Mesendoderm (in vitro differentiated cells): ENCODE measurements at regions not wholly inside any gene's neighbourhood (a gene's known extent, or its start where the extent isn't known, plus 50 kb on each side); places are given as distances from the start of the nearest gene placed in this dataset.

Source experiments
- DNase-seq: peaks from one replicate; pipeline ENCODE4 v3.0.0; 2013
- H2AK5ac ChIP-seq: 2 replicates; pipeline ENCODE4 v1.6.1; 2013; ENCODE audit warnings: low read length, inconsistent platforms
- H2BK120ac ChIP-seq: 2 replicates; pipeline ENCODE4 v1.6.1; 2013; ENCODE audit warnings: low read depth, mild to moderate bottlenecking, low read length, moderate library complexity, mixed read lengths
- H2BK15ac ChIP-seq: replicated peaks from 2 replicates; pipeline ENCODE4 v1.6.1; 2013; ENCODE audit warnings: low read depth, mild to moderate bottlenecking, moderate library complexity
- H2BK5ac ChIP-seq: 2 replicates; pipeline ENCODE4 v1.6.1; 2013; ENCODE audit warnings: low read length, inconsistent platforms
- H3K18ac ChIP-seq: 2 replicates; pipeline ENCODE4 v1.6.1; 2013; ENCODE audit warnings: mild to moderate bottlenecking, low read length, mixed read lengths
- H3K23ac ChIP-seq: one replicate; pipeline ENCODE4 v1.6.1; 2013; ENCODE audit warnings: low read length
- H3K27ac ChIP-seq: 2 replicates; pipeline ENCODE4 v1.5.1; 2013; ENCODE audit warnings: low read depth, mild to moderate bottlenecking, inconsistent platforms, low read length, moderate library complexity
- H3K27me3 ChIP-seq: 2 replicates; pipeline ENCODE4 v1.6.1; 2013; ENCODE audit warnings: low read length, control low read depth, mild to moderate bottlenecking, inconsistent platforms; ENCODE audit not compliant: insufficient read depth, poor library complexity
- H3K36me3 ChIP-seq: 2 replicates; pipeline ENCODE4 v1.6.1; 2013; ENCODE audit warnings: low read length, inconsistent platforms; ENCODE audit not compliant: control insufficient read depth, insufficient read depth
- H3K4ac ChIP-seq: one replicate; pipeline ENCODE4 v1.6.1; 2013; ENCODE audit warnings: low read depth, mild to moderate bottlenecking, low read length, moderate library complexity
- H3K4me1 ChIP-seq: 2 replicates; pipeline ENCODE4 v1.6.1; 2013; ENCODE audit warnings: low read depth, low read length, inconsistent platforms; ENCODE audit not compliant: control insufficient read depth
- H3K4me2 ChIP-seq: 2 replicates; pipeline ENCODE4 v1.6.1; 2013; ENCODE audit warnings: low read length
- H3K4me3 ChIP-seq: 2 replicates; pipeline ENCODE4 v1.5.1; 2013; ENCODE audit warnings: mild to moderate bottlenecking, low read length
- H3K56ac ChIP-seq: one replicate; pipeline ENCODE4 v1.6.1; 2013; ENCODE audit warnings: low read length
- H3K79me1 ChIP-seq: 2 replicates; pipeline ENCODE4 v1.6.1; 2013; ENCODE audit warnings: low read length, inconsistent platforms
- H3K79me2 ChIP-seq: 2 replicates; pipeline ENCODE4 v1.6.1; 2013; ENCODE audit warnings: mild to moderate bottlenecking, low read length; ENCODE audit not compliant: control insufficient read depth, insufficient read depth
- H3K9ac ChIP-seq: 2 replicates; pipeline ENCODE4 v1.6.1; 2013; ENCODE audit warnings: low read length, inconsistent platforms
- H4K5ac ChIP-seq: one replicate; pipeline ENCODE4 v1.6.1; 2013; ENCODE audit warnings: low read length
- H4K8ac ChIP-seq: one replicate; pipeline ENCODE4 v1.6.1; 2013; ENCODE audit warnings: low read depth, mild to moderate bottlenecking, control low read depth, low read length, moderate library complexity
- WGBS: extraction: QIAGEN DNeasy Blood & Tissue Kit; methylation state at CpG from one replicate; pipeline ENCODE4 v1.1.7; 2013; ENCODE audit warnings: low lambda C conversion rate, missing lambda C conversion rate; ENCODE audit not compliant: insufficient coverage; ENCODE audit errors: extremely low coverage; 5-methylcytosine and 5-hydroxymethylcytosine counted together

GRCh38 chr2:225742487-225742886 is 343.0 kb downstream of the NYAP2 start:
- Histone ChIP-seq H3K56ac (no peak overlapping the region), H3K4me1 (no peaks in the 10 kb centered on the region), H3K79me2 (no peaks in the 10 kb centered on the region), H2BK5ac (no peak overlapping the region), H3K36me3 (no peaks in the 10 kb centered on the region), H4K8ac (no peak overlapping the region), H3K4me3 (no peak overlapping the region), H3K4me2 (no peak overlapping the region), H4K5ac (no peak overlapping the region), H3K27me3 (no peaks in the 10 kb centered on the region), H2BK15ac (no peak overlapping the region), H3K79me1 (no peaks in the 10 kb centered on the region), H2BK120ac (no peak overlapping the region), H2AK5ac (no peak overlapping the region), H3K27ac (no peak overlapping the region), H3K4ac (no peak overlapping the region), H3K9ac (no peak overlapping the region), H3K23ac (no peak overlapping the region), H3K18ac (no peak overlapping the region)
- WGBS, result no CpG with 5 or more reads among the region's 2 CpGs
- DNase-seq, result no peak

DNA sequence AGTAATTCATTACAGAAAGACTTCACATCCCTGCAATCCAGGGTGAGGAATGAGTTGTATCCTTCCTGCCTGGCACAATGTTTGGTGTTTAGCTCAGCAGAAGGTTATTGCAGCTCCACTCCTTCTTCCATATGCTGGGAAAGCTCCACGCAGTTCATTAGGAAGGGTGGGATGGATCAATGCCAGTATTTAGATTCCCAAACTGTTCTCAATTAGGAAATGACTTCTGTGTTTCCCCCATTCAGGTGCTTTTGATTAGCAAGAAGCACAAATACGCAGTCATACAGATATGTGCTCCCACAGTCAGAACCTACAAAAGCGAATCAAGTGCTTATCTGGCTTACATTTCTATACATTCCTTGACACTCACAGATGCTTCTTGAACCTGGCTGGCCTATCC is 340.6 kb downstream of the NYAP2 start:
- Histone ChIP-seq H3K27me3 (no peaks in the 10 kb centered on the region), H3K36me3 (no peaks in the 10 kb centered on the region), H3K4ac (no peak overlapping the region), H3K79me2 (no peaks in the 10 kb centered on the region), H3K4me2 (no peak overlapping the region), H4K5ac (no peak overlapping the region), H3K9ac (no peak overlapping the region), H2BK15ac (no peak overlapping the region), H3K79me1 (no peaks in the 10 kb centered on the region), H3K4me1 (no peaks in the 10 kb centered on the region), H4K8ac (no peak overlapping the region), H3K56ac (no peak overlapping the region), H3K23ac (no peak overlapping the region), H2AK5ac (no peak overlapping the region), H3K18ac (no peak overlapping the region), H2BK5ac (no peak overlapping the region), H3K4me3 (no peak overlapping the region), H2BK120ac (no peak overlapping the region), H3K27ac (no peak overlapping the region)
- no peak for DNase-seq
- no CpG with 5 or more reads among the region's 3 CpGs for WGBS

GRCh38 chr2:225739328-225739727 is 339.8 kb downstream of the NYAP2 start:
- H3K79me2 ChIP-seq, result no peaks in the 10 kb centered on the region
- H4K8ac ChIP-seq, result no peak overlapping the region
- no peak overlapping the region for H3K9ac ChIP-seq
- no peak overlapping the region for H3K4me2 ChIP-seq
- H3K4ac ChIP-seq, result no peak overlapping the region
- H2BK5ac ChIP-seq, result no peak overlapping the region
- no peak overlapping the region for H3K18ac ChIP-seq
- no peak overlapping the region for H2BK120ac ChIP-seq
- no peak for DNase-seq
- H3K27me3 ChIP-seq, result no peaks in the 10 kb centered on the region
- no peak overlapping the region for H3K23ac ChIP-seq
- no peak overlapping the region for H3K4me3 ChIP-seq
- H4K5ac ChIP-seq, result no peak overlapping the region
- H3K56ac ChIP-seq, result no peak overlapping the region
- no peak overlapping the region for H2BK15ac ChIP-seq
- no peak overlapping the region for H3K27ac ChIP-seq
- no peaks in the 10 kb centered on the region for H3K79me1 ChIP-seq
- H3K36me3 ChIP-seq, result no peaks in the 10 kb centered on the region
- no peak overlapping the region for H2AK5ac ChIP-seq
- WGBS, result no CpG with 5 or more reads among the region's 2 CpGs
- no peaks in the 10 kb centered on the region for H3K4me1 ChIP-seq

- Histone ChIP-seq H3K9ac (no peak overlapping the region), H3K27ac (no peak overlapping the region), H2BK5ac (no peak overlapping the region), H3K27me3 (no peaks in the 10 kb centered on the region), H2AK5ac (no peak overlapping the region), H3K79me2 (no peaks in the 10 kb centered on the region), H3K4me3 (no peak overlapping the region), H3K56ac (no peak overlapping the region), H3K4ac (no peak overlapping the region), H4K5ac (no peak overlapping the region), H2BK15ac (no peak overlapping the region), H4K8ac (no peak overlapping the region), H3K79me1 (no peaks in the 10 kb centered on the region), H3K4me2 (no peak overlapping the region), H2BK120ac (no peak overlapping the region), H3K18ac (no peak overlapping the region), H3K4me1 (no peaks in the 10 kb centered on the region), H3K23ac (no peak overlapping the region), H3K36me3 (no peaks in the 10 kb centered on the region)
- DNase-seq, result no peak
- WGBS, result no CpG with 5 or more reads among the region's 1 CpG
Measured at GRCh38 chr2:225738735-225739134, 339.2 kb downstream of the NYAP2 start.

- H3K4me3 ChIP-seq, result no peak overlapping the region
- no peak overlapping the region for H4K5ac ChIP-seq
- H3K79me2 ChIP-seq, result no peaks in the 10 kb centered on the region
- H3K4me2 ChIP-seq, result no peak overlapping the region
- H2BK120ac ChIP-seq, result no peak overlapping the region
- H3K79me1 ChIP-seq, result no peaks in the 10 kb centered on the region
- WGBS, result no CpG with 5 or more reads among the region's 1 CpG
- H3K18ac ChIP-seq, result no peak overlapping the region
- no peak for DNase-seq
- H4K8ac ChIP-seq, result no peak overlapping the region
- H2BK15ac ChIP-seq, result no peak overlapping the region
- no peaks in the 10 kb centered on the region for H3K4me1 ChIP-seq
- H3K4ac ChIP-seq, result no peak overlapping the region
- H3K27me3 ChIP-seq, result no peaks in the 10 kb centered on the region
- no peak overlapping the region for H3K27ac ChIP-seq
- H3K36me3 ChIP-seq, result no peaks in the 10 kb centered on the region
- no peak overlapping the region for H3K9ac ChIP-seq
- no peak overlapping the region for H3K56ac ChIP-seq
- no peak overlapping the region for H2AK5ac ChIP-seq
- no peak overlapping the region for H3K23ac ChIP-seq
- H2BK5ac ChIP-seq, result no peak overlapping the region
Measured at GRCh38 chr2:225737556-225737955, 338.0 kb downstream of the NYAP2 start.

GRCh38 chr2:225735844-225736243 is 336.3 kb downstream of the NYAP2 start:
- H3K4me1 ChIP-seq, result no peaks in the 10 kb centered on the region

More at GRCh38 chr2:225735844-225736243, 336.3 kb downstream of the NYAP2 start:
- Histone ChIP-seq H4K8ac (no peak overlapping the region), H3K18ac (no peak overlapping the region), H2BK15ac (no peak overlapping the region), H3K4ac (no peak overlapping the region), H3K9ac (no peak overlapping the region), H3K56ac (no peak overlapping the region), H3K4me2 (no peak overlapping the region), H2BK5ac (no peak overlapping the region), H3K36me3 (no peaks in the 10 kb centered on the region), H2AK5ac (no peak overlapping the region), H3K27ac (no peak overlapping the region), H2BK120ac (no peak overlapping the region), H3K79me2 (no peaks in the 10 kb centered on the region), H3K27me3 (no peaks in the 10 kb centered on the region), H3K23ac (no peak overlapping the region), H4K5ac (no peak overlapping the region), H3K4me3 (no peak overlapping the region), H3K79me1 (no peaks in the 10 kb centered on the region)
- WGBS, result no CpG with 5 or more reads among the region's 3 CpGs
- no peak for DNase-seq
